K562 (cell line): ENCODE measurements at regions not wholly inside any gene's neighbourhood (a gene's known extent, or its start where the extent isn't known, plus 50 kb on each side); places are given as distances from the start of the nearest gene placed in this dataset.

ENCODE experiments used
- ATAC-seq: fragments of 200-7000 bp; cut with Tn5 transposase; 3 replicates; pipeline ENCODE4 v1.9.1; 2020; ENCODE audit warnings: moderate library complexity
- BruUV-seq: library from RNA; stranded (reverse); fragments of 400-500 nt; replicated peaks from 2 replicates; lab custom pipeline; 2021; lab: Mats Ljungman, UMichigan
- CTCF ChIA-PET: fragments of 300-600 bp; formaldehyde crosslinking; extraction: SDS; loops from one replicate; lab custom pipeline; 2021; ENCODE audit warnings: low intra/inter-chr PET ratio; lab: Yijun Ruan, JAX
- POLR2A ChIA-PET: fragments of 300-600, 350-650 bp; sonication (Branson Sonifier 250); formaldehyde crosslinking; extraction: SDS; loops from one replicate; lab custom pipeline; 2021; ENCODE audit warnings: antibody characterized with exemption, inconsistent platforms; lab: Yijun Ruan, JAX
- DNase-seq, 4 experiments: peaks; one replicate each; pipeline versions ENCODE4 v3.0.0 to v3.0.0-alpha.2; 2011 to 2018; ENCODE audit warnings: low spot score in 3 of 4, mixed read lengths in 3 of 4; ENCODE audit errors: extremely low read depth in 1 of 4
- FAIRE-seq: peaks from 2 replicates; lab custom pipeline; 2011; peaks lifted over from hg19 to GRCh38; lab: Jason Lieb, UNC
- H2AFZ ChIP-seq: 2 replicates; pipeline ENCODE4 v1.6.0; 2011; ENCODE audit warnings: low read depth, low read length, control low read depth, inconsistent platforms
- H3K27ac ChIP-seq: fragments of 200-600 bp; 3 replicates; pipeline ENCODE4 v1.8.0; 2011; ENCODE audit warnings: low read depth, mild to moderate bottlenecking, control low read depth, inconsistent platforms, low read length, moderate library complexity, mixed read lengths; ENCODE audit errors: extremely low read depth
- H3K27me3 ChIP-seq, 2 experiments: fragments of 300-600 bp in 1 of 2; 2 replicates in 1 of 2; 3 replicates in 1 of 2; pipeline versions ENCODE4 v1.6.0 to v1.8.0; 2011; ENCODE audit warnings: inconsistent platforms in 2 of 2, low read length in 2 of 2, mild to moderate bottlenecking in 1 of 2, mixed read lengths in 1 of 2, moderate library complexity in 1 of 2; ENCODE audit not compliant: control insufficient read depth in 2 of 2, insufficient read depth in 2 of 2
- H3K36me3 ChIP-seq: fragments of 300-600 bp; 3 replicates; pipeline ENCODE4 v1.8.0; 2011; ENCODE audit warnings: mild to moderate bottlenecking, low read length, inconsistent platforms; ENCODE audit not compliant: control insufficient read depth, insufficient read depth
- H3K4me1 ChIP-seq, 2 experiments: fragments of 200-600 bp in 1 of 2; replicated peaks in 1 of 2; 2 replicates in 1 of 2; 3 replicates in 1 of 2; pipeline versions ENCODE4 v1.5.1 to v1.8.0; 2011; ENCODE audit warnings: inconsistent platforms in 2 of 2, low read length in 2 of 2, mild to moderate bottlenecking in 1 of 2, mixed read lengths in 1 of 2, moderate library complexity in 1 of 2; ENCODE audit not compliant: control insufficient read depth in 2 of 2, insufficient read depth in 2 of 2
- H3K4me2 ChIP-seq: 2 replicates; pipeline ENCODE4 v1.6.1; 2011; ENCODE audit warnings: low read length, control low read depth, inconsistent platforms, mixed read lengths; ENCODE audit not compliant: insufficient read depth
- H3K4me3 ChIP-seq: fragments of 200-600 bp; sonication (generic), shearing (Covaris generic); 2 replicates; pipeline ENCODE4 v1.5.1; 2016; ENCODE audit warnings: control low read depth, inconsistent platforms
- H3K79me2 ChIP-seq: fragments of 200-600 bp; 3 replicates; pipeline ENCODE4 v1.8.0; 2011; ENCODE audit warnings: low read length, inconsistent platforms; ENCODE audit not compliant: control insufficient read depth, insufficient read depth
- H3K9ac ChIP-seq, 2 experiments: 2 replicates each; pipeline versions ENCODE4 v1.6.0 to v1.6.1; 2011; ENCODE audit warnings: low read depth in 2 of 2, low read length in 2 of 2, control low read depth in 1 of 2, inconsistent platforms in 1 of 2, mild to moderate bottlenecking in 1 of 2, mixed read lengths in 1 of 2; ENCODE audit not compliant: insufficient read depth in 1 of 2
- H3K9me1 ChIP-seq: one replicate; pipeline ENCODE4 v1.6.0; 2011; ENCODE audit warnings: inconsistent platforms, mild to moderate bottlenecking, low read length, moderate library complexity; ENCODE audit not compliant: control insufficient read depth, insufficient read depth
- H3K9me3 ChIP-seq: replicated peaks from 2 replicates; pipeline ENCODE4 v1.5.1; 2011; ENCODE audit warnings: low read depth, low read length, inconsistent platforms; ENCODE audit not compliant: control insufficient read depth, insufficient read depth
- H4K20me1 ChIP-seq: replicated peaks from 2 replicates; pipeline ENCODE4 v1.6.1; 2011; ENCODE audit warnings: low read length, inconsistent platforms, mixed read lengths; ENCODE audit not compliant: control insufficient read depth, insufficient read depth
- CEBPG ChIP-seq, 3 experiments: fragments of 200-800 bp in 1 of 3; sonication (Bioruptor generic) in 1 of 3; sonication (generic) in 1 of 3; formaldehyde crosslinking in 1 of 3; IDR thresholded peaks in 2 of 3; conservative IDR thresholded peaks in 1 of 3; 2 replicates each; pipeline versions ENCODE4 v1.6.1 to v1.8.0; 2016 to 2022; ENCODE audit warnings: missing compliant biosample characterization in 2 of 3, missing genetic modification characterization in 2 of 3, mild to moderate bottlenecking in 1 of 3, missing genetic modification reagents in 1 of 3
- EGR1 ChIP-seq: fragments of 450-650 bp; conservative IDR thresholded peaks from 2 replicates; pipeline ENCODE4 v1.6.1; 2017; ENCODE audit warnings: mild to moderate bottlenecking
- GATA2 ChIP-seq: sonication (generic); formaldehyde crosslinking; IDR thresholded peaks from 2 replicates; pipeline ENCODE4 v1.4.0; 2020; ENCODE audit warnings: mild to moderate bottlenecking, missing genetic modification reagents
- ID3 ChIP-seq, 2 experiments: fragments of 250-450 bp in 1 of 2; fragments of 450-650 bp in 1 of 2; sonication (Bioruptor Pico) in 1 of 2; IDR thresholded peaks; 2 replicates each; pipeline versions ENCODE4 v1.6.1 to v1.8.0; 2016 to 2021; ENCODE audit warnings: mild to moderate bottlenecking in 2 of 2, moderate library complexity in 2 of 2, missing compliant biosample characterization in 1 of 2, missing genetic modification characterization in 1 of 2
- MAX ChIP-seq: sonication (generic); formaldehyde crosslinking; IDR thresholded peaks from 2 replicates; pipeline ENCODE4 v1.9.0; 2022; ENCODE audit warnings: mild to moderate bottlenecking, missing genetic modification reagents
- MYC ChIP-seq, 2 experiments: fragments of 250-450 bp in 1 of 2; sonication (Bioruptor Pico) in 1 of 2; IDR thresholded peaks; 2 replicates each; pipeline versions ENCODE4 v1.5.1 to v1.6.1; 2012 to 2021; ENCODE audit warnings: low read depth in 2 of 2, borderline replicate concordance in 1 of 2, improper control_type of control experiment in 1 of 2, low read length in 1 of 2, mild to moderate bottlenecking in 1 of 2, moderate library complexity in 1 of 2
- SOX6 ChIP-seq: fragments of 450-650 bp; IDR thresholded peaks from 2 replicates; pipeline ENCODE4 v1.6.1; 2014; ENCODE audit warnings: mild to moderate bottlenecking
- TRIM24 ChIP-seq, 2 experiments: fragments of 450-650 bp; IDR thresholded peaks; 2 replicates each; pipeline ENCODE4 v1.6.1; 2016
- ZNF23 ChIP-seq: fragments of 250-450 bp; sonication (Bioruptor Pico); IDR thresholded peaks from 2 replicates; pipeline ENCODE4 v1.4.0; 2020; ENCODE audit warnings: mild to moderate bottlenecking
- ZNF384 ChIP-seq: IDR thresholded peaks from 2 replicates; pipeline ENCODE4 v1.6.1; 2012; ENCODE audit warnings: low read depth, low read length, improper control_type of control experiment
- ZSCAN29 ChIP-seq: fragments of 450-650 bp; IDR thresholded peaks from 2 replicates; pipeline ENCODE4 v1.6.1; 2017
- WGBS: fragments of 100-300 bp; shearing (Covaris generic); methylation state at CpG from one replicate; pipeline ENCODE4 v1.1.6; 2016; ENCODE audit warnings: low coverage, mixed read lengths; ENCODE audit not compliant: insufficient coverage; ENCODE audit errors: missing lambda C conversion rate; 5-methylcytosine and 5-hydroxymethylcytosine counted together
- in situ Hi-C: fragments of 300-500 bp; cut with MboI; formaldehyde crosslinking; loops from 4 replicates; pipeline ENCODE4 v1.15.0; 2018; ENCODE audit warnings: inconsistent platforms, mixed read lengths
- intact Hi-C: fragments of 100-400 bp; cut with micrococcal nuclease; formaldehyde crosslinking; loops from 2 replicates; pipeline ENCODE4 v1.14.2; 2022
- TF ChIP-seq, protein P1 (sequence below): fragments of 450-650 bp; IDR thresholded peaks from one replicate; pipeline ENCODE4 v1.6.1; 2018; ENCODE audit warnings: mild to moderate bottlenecking, moderate library complexity; ENCODE audit not compliant: partially characterized antibody

- Histone ChIP-seq H4K20me1 (no peaks in the 10 kb centered on the region), H3K4me3 (no peak overlapping the region), H3K4me2 (peak overlapping the region; percentile 8; the same call in 1 of the 2 replicates), H3K36me3 (no peaks in the 10 kb centered on the region), H2AFZ (peak overlapping the region; percentile 78), H3K9ac (no peak overlapping the region), H3K27me3 (no peaks in the 10 kb centered on the region), H3K79me2 (no peaks in the 10 kb centered on the region), H3K4me1 (peaks cover 0 to 6% of the 10 kb centered on the region in 2 experiments; a peak in 2 of 5 replicates), H3K27ac (no peak overlapping the region), H3K9me1 (no peaks in the 10 kb centered on the region), H3K9me3 (peaks cover 15% of the 10 kb centered on the region)
- no TSS peak for BruUV-seq
- FAIRE-seq (peak; percentile 77), ATAC-seq (peak; percentile 85), DNase-seq (peak; percentile 31 to 64 (median 50))
- ChIA-PET POLR2A (no interaction called here), CTCF (no interaction called here)
- WGBS, result 16% methylated on average over 6 of the region's 6 CpGs
- intact Hi-C loops, result no loop called here
- in situ Hi-C loops, result no loop called here
- TF ChIP-seq ZNF23 (no peak), ID3 (CRISPR knock-in tag; IDR thresholded peaks at IDR 0.05) (no peak), ID3 (tag; IDR thresholded peaks at IDR 0.05) (peak; percentile 36; the same call in 1 of the 2 replicates), SOX6 (peak; percentile 69), MAX (CRISPR knock-in tag) (peak; percentile 49), MYC (IDR thresholded peaks at IDR 0.05; ENCODE audit: low read depth, low read length) (0 out of 2 replicates have a peak, but pooled peaks have one; percentile 42), MYC (CRISPR knock-in tag; IDR thresholded peaks at IDR 0.05; ENCODE audit: borderline replicate concordance, low read depth) (no peak), TRIM24 (IDR thresholded peaks at IDR 0.05) (peak in 1 of 2 experiments; percentile 25; a peak in 1 of 4 replicates), EGR1 (0 out of 2 replicates have a peak, but pooled peaks have one; percentile 13), CEBPG (CRISPR knock-in tag; IDR thresholded peaks at IDR 0.05) (no peak), CEBPG (tag; conservative IDR thresholded peaks at IDR 0.05 in 1 of 2, IDR thresholded peaks at IDR 0.05 in 1 of 2) (peak in 1 of 2 experiments; percentile 49; a peak in 1 of 4 replicates), ZNF384 (peak; percentile 41; the same call in 1 of the 2 replicates), GATA2 (CRISPR knock-in tag) (peak; percentile 43; the same call in 1 of the 2 replicates), ZSCAN29 (no peak)
- TF ChIP-seq, protein P1, sequence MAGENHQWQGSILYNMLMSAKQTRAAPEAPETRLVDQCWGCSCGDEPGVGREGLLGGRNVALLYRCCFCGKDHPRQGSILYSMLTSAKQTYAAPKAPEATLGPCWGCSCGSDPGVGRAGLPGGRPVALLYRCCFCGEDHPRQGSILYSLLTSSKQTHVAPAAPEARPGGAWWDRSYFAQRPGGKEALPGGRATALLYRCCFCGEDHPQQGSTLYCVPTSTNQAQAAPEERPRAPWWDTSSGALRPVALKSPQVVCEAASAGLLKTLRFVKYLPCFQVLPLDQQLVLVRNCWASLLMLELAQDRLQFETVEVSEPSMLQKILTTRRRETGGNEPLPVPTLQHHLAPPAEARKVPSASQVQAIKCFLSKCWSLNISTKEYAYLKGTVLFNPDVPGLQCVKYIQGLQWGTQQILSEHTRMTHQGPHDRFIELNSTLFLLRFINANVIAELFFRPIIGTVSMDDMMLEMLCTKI, result no peak
Measured at GRCh38 chr21:35154788-35155187, 105.7 kb upstream of the RUNX1 start.
